IMR-90 (cell line): ENCODE measurements at regions not wholly inside any gene's neighbourhood (a gene's known extent, or its start where the extent isn't known, plus 50 kb on each side); places are given as distances from the start of the nearest gene placed in this dataset.

Source experiments
- ATAC-seq: fragments of 200-7000 bp; cut with Tn5 transposase; 2 replicates; pipeline ENCODE4 v1.9.1; 2020; ENCODE audit warnings: low read depth, mild to moderate bottlenecking, moderate library complexity
- BruUV-seq: library from RNA; stranded (reverse); fragments of 400-500 nt; replicated peaks from 2 replicates; lab custom pipeline; 2021; lab: Mats Ljungman, UMichigan
- CTCF ChIA-PET: fragments of 300-600 bp; formaldehyde crosslinking; extraction: SDS; loops from one replicate; lab custom pipeline; 2021; ENCODE audit warnings: antibody characterized with exemption; lab: Yijun Ruan, JAX
- POLR2A ChIA-PET: fragments of 300-600 bp; sonication (Branson Sonifier 250); formaldehyde crosslinking; loops from one replicate; lab custom pipeline; 2022; ENCODE audit warnings: antibody characterized with exemption; ENCODE audit not compliant: unreplicated experiment; lab: Charles Lee
- DNase-seq: peaks from one replicate; pipeline ENCODE4 v3.0.0; 2013
- H2AFZ ChIP-seq: replicated peaks from 2 replicates; pipeline ENCODE3; 2013; ENCODE audit warnings: low read length, mild to moderate bottlenecking; ENCODE audit not compliant: poor library complexity
- H2AK5ac ChIP-seq: 2 replicates; pipeline ENCODE4 v1.6.1; 2013; ENCODE audit warnings: low read depth, low read length, inconsistent platforms
- H2AK9ac ChIP-seq: replicated peaks from 2 replicates; pipeline ENCODE3; 2013; ENCODE audit warnings: mild to moderate bottlenecking, low read depth, low read length, moderate library complexity; ENCODE audit not compliant: poor library complexity
- H2BK120ac ChIP-seq: 2 replicates; pipeline ENCODE4 v1.6.1; 2013; ENCODE audit warnings: low read depth, low read length, inconsistent platforms
- H2BK15ac ChIP-seq: 3 replicates; pipeline ENCODE4 v1.6.1; 2013; ENCODE audit warnings: low read depth, low read length, inconsistent platforms
- H2BK20ac ChIP-seq: 2 replicates; pipeline ENCODE4 v1.6.1; 2013; ENCODE audit warnings: low read depth, mild to moderate bottlenecking, inconsistent platforms, low read length, moderate library complexity
- H2BK5ac ChIP-seq: 2 replicates; pipeline ENCODE4 v1.6.1; 2013; ENCODE audit warnings: mild to moderate bottlenecking, low read depth, low read length, inconsistent platforms; ENCODE audit not compliant: poor library complexity, severe bottlenecking
- H3K14ac ChIP-seq: replicated peaks from 2 replicates; pipeline ENCODE4 v1.6.1; 2013; ENCODE audit warnings: low read depth, low read length, inconsistent platforms
- H3K18ac ChIP-seq: 2 replicates; pipeline ENCODE4 v1.6.1; 2013; ENCODE audit warnings: low read depth, low read length, control low read depth
- H3K23ac ChIP-seq: 2 replicates; pipeline ENCODE4 v1.6.1; 2013; ENCODE audit warnings: low read depth, low read length, inconsistent platforms
- H3K27ac ChIP-seq: 2 replicates; pipeline ENCODE4 v1.5.1; 2013; ENCODE audit warnings: mild to moderate bottlenecking, control low read depth, low read length; ENCODE audit not compliant: insufficient read depth
- H3K27me3 ChIP-seq: 2 replicates; pipeline ENCODE4 v1.6.1; 2013; ENCODE audit warnings: low read length; ENCODE audit not compliant: control insufficient read depth, insufficient read depth
- H3K36me3 ChIP-seq: 2 replicates; pipeline ENCODE4 v1.6.1; 2013; ENCODE audit warnings: low read length, mixed read lengths; ENCODE audit not compliant: control insufficient read depth, insufficient read depth
- H3K4ac ChIP-seq: 2 replicates; pipeline ENCODE4 v1.6.1; 2013; ENCODE audit warnings: low read depth, low read length, inconsistent platforms
- H3K4me1 ChIP-seq: 2 replicates; pipeline ENCODE4 v1.6.1; 2013; ENCODE audit warnings: low read length, mixed read lengths; ENCODE audit not compliant: control insufficient read depth, insufficient read depth
- H3K4me2 ChIP-seq: 2 replicates; pipeline ENCODE4 v1.6.1; 2013; ENCODE audit warnings: low read depth, mild to moderate bottlenecking, control low read depth, low read length, moderate library complexity
- H3K4me3 ChIP-seq: 2 replicates; pipeline ENCODE4 v1.5.1; 2013; ENCODE audit warnings: low read depth, mild to moderate bottlenecking, control low read depth, low read length, moderate library complexity; ENCODE audit not compliant: insufficient read depth
- H3K56ac ChIP-seq: 2 replicates; pipeline ENCODE4 v1.6.1; 2013; ENCODE audit warnings: low read length, inconsistent platforms; ENCODE audit not compliant: insufficient read depth; ENCODE audit errors: extremely low read depth
- H3K79me1 ChIP-seq, 2 experiments: 2 replicates each; pipeline ENCODE4 v1.6.1; 2013; ENCODE audit warnings: low read length in 2 of 2, inconsistent platforms in 1 of 2, low read depth in 1 of 2
- H3K9ac ChIP-seq: 2 replicates; pipeline ENCODE4 v1.6.1; 2013; ENCODE audit warnings: low read depth, low read length, control low read depth
- H3K9me1 ChIP-seq: 2 replicates; pipeline ENCODE4 v1.6.1; 2013; ENCODE audit warnings: low read length, inconsistent platforms; ENCODE audit not compliant: insufficient read depth
- H3K9me3 ChIP-seq: 2 replicates; pipeline ENCODE4 v1.6.1; 2013; ENCODE audit warnings: low read length; ENCODE audit not compliant: control insufficient read depth, insufficient read depth
- H4K20me1 ChIP-seq: 2 replicates; pipeline ENCODE4 v1.6.1; 2013; ENCODE audit warnings: low read length, inconsistent platforms; ENCODE audit not compliant: insufficient read depth
- H4K5ac ChIP-seq: 2 replicates; pipeline ENCODE4 v1.6.1; 2013; ENCODE audit warnings: mild to moderate bottlenecking, low read depth, low read length, control low read depth
- H4K8ac ChIP-seq, 2 experiments: 2 replicates each; pipeline ENCODE4 v1.6.1; 2013; ENCODE audit warnings: low read depth in 2 of 2, low read length in 2 of 2, control low read depth in 1 of 2, inconsistent platforms in 1 of 2
- H4K91ac ChIP-seq: 2 replicates; pipeline ENCODE4 v1.6.1; 2013; ENCODE audit warnings: low read depth, low read length, inconsistent platforms; ENCODE audit not compliant: insufficient read depth
- CTCF ChIP-seq: conservative IDR thresholded peaks from 2 replicates; pipeline ENCODE4 v1.5.1; 2012; ENCODE audit warnings: mild to moderate bottlenecking, low read depth, low read length, improper control_type of control experiment
- MAZ ChIP-seq: IDR thresholded peaks from 2 replicates; pipeline ENCODE4 v1.6.1; 2012; ENCODE audit warnings: low read depth, mild to moderate bottlenecking, low read length, improper control_type of control experiment, moderate library complexity, borderline replicate concordance
- POLR2A ChIP-seq: IDR thresholded peaks from 2 replicates; pipeline ENCODE4 v1.6.1; 2012; ENCODE audit warnings: mild to moderate bottlenecking, low read depth, low read length
- RCOR1 ChIP-seq: IDR thresholded peaks from 2 replicates; pipeline ENCODE4 v1.6.1; 2012; ENCODE audit warnings: mild to moderate bottlenecking, low read length, improper control_type of control experiment; ENCODE audit not compliant: insufficient replicate concordance
- WGBS, 2 experiments: methylation state at CpG; one replicate each; pipeline versions ENCODE4 v1.1.5 to v1.1.7; 2013; ENCODE audit warnings: missing lambda C conversion rate in 2 of 2; ENCODE audit not compliant: insufficient read length in 1 of 2; ENCODE audit errors: extremely low coverage in 2 of 2; 5-methylcytosine and 5-hydroxymethylcytosine counted together
- dilution Hi-C: fragments of 300-500 bp; cut with HindIII; formaldehyde crosslinking; loops from one replicate; pipeline ENCODE4 v1.14.3; 2018; ENCODE audit warnings: low sequenced_read_pairs; ENCODE audit not compliant: unreplicated experiment
- in situ Hi-C: fragments of 300-500 bp; cut with MboI; formaldehyde crosslinking; loops from 3 replicates; pipeline ENCODE4 v1.14.3; 2019; ENCODE audit warnings: low sequenced_read_pairs, inconsistent platforms, mixed read lengths
- intact Hi-C: fragments of 100-400 bp; cut with micrococcal nuclease; formaldehyde crosslinking; loops from 2 replicates; pipeline ENCODE4 v1.10.0; 2022

GRCh38 chr2:103738108-103738507 lies 976.3 kb downstream of the TMEM182 start:
- Histone ChIP-seq H2AK9ac (no peak overlapping the region), H3K4me2 (no peak overlapping the region), H3K9me1 (no peaks in the 10 kb centered on the region), H4K91ac (no peak overlapping the region), H4K20me1 (no peaks in the 10 kb centered on the region), H3K9ac (no peak overlapping the region), H2BK5ac (no peak overlapping the region), H3K23ac (no peak overlapping the region), H2AFZ (no peak overlapping the region), H3K27ac (no peak overlapping the region), H2AK5ac (no peak overlapping the region), H3K4ac (no peak overlapping the region), H3K4me3 (no peak overlapping the region), H2BK15ac (no peak overlapping the region), H2BK20ac (no peak overlapping the region), H4K8ac (no peak overlapping the region), H3K56ac (no peak overlapping the region), H3K14ac (no peak overlapping the region), H3K9me3 (peaks cover 21% of the 10 kb centered on the region), H3K27me3 (no peaks in the 10 kb centered on the region), H3K4me1 (no peaks in the 10 kb centered on the region), H2BK120ac (no peak overlapping the region), H3K79me1 (no peaks in the 10 kb centered on the region), H3K36me3 (no peaks in the 10 kb centered on the region), H3K18ac (no peak overlapping the region), H4K5ac (no peak overlapping the region)
- no TSS peak for BruUV-seq
- in situ Hi-C loops (no loop called here), dilution Hi-C loops (no loop called here), intact Hi-C loops (no loop called here)
- no peak for ATAC-seq
- DNase-seq, result no peak
- TF ChIP-seq RCOR1, result no peak
- no peak for TF ChIP-seq CTCF
- TF ChIP-seq MAZ, result no peak
- no peak for TF ChIP-seq POLR2A
- CTCF ChIA-PET, result no interaction called here
- WGBS, 2 experiments, result no CpG with 5 or more reads among the region's 3 CpGs
- POLR2A ChIA-PET, result no interaction called here
